HEK293 (cell line): ENCODE measurements at regions not wholly inside any gene's neighbourhood (a gene's known extent, or its start where the extent isn't known, plus 50 kb on each side); places are given as distances from the start of the nearest gene placed in this dataset.

ENCODE experiments used
- CTCF ChIA-PET: fragments of 350-600 bp; formaldehyde crosslinking; extraction: SDS; loops from one replicate; lab custom pipeline; 2021; ENCODE audit warnings: antibody characterized with exemption; lab: Yijun Ruan, JAX
- POLR2A ChIA-PET: fragments of 300-600 bp; formaldehyde crosslinking; extraction: SDS; loops from one replicate; lab custom pipeline; 2020; ENCODE audit warnings: antibody characterized with exemption, inconsistent platforms; lab: Yijun Ruan, JAX
- H3K27ac ChIP-seq: fragments of 200-500 bp; sonication (Bioruptor generic); 2 replicates; pipeline ENCODE4 v1.5.1; 2014; ENCODE audit warnings: low read depth, low read length, control low read depth, inconsistent platforms; ENCODE audit errors: extremely low read depth
- H3K36me3 ChIP-seq, 2 experiments: fragments of 200-500 bp in 1 of 2; sonication (Bioruptor generic) in 1 of 2; 1 replicate in 1 of 2; 2 replicates in 1 of 2; pipeline ENCODE4 v1.5.1; 2014 to 2017; ENCODE audit warnings: inconsistent platforms in 2 of 2, low read length in 2 of 2; ENCODE audit not compliant: control insufficient read depth in 2 of 2, insufficient read depth in 1 of 2
- H3K4me1 ChIP-seq: fragments of 200-500 bp; sonication (Bioruptor generic); 2 replicates; pipeline ENCODE4 v1.5.1; 2014; ENCODE audit warnings: mild to moderate bottlenecking, low read length, inconsistent platforms; ENCODE audit not compliant: control insufficient read depth, insufficient read depth
- H3K4me3 ChIP-seq: 2 replicates; pipeline ENCODE4 v1.5.1; 2011; ENCODE audit warnings: low read depth, mild to moderate bottlenecking, control low read depth, low read length, moderate library complexity
- H3K9me3 ChIP-seq: fragments of 200-500 bp; sonication (Bioruptor generic); 2 replicates; pipeline ENCODE4 v1.5.1; 2014; ENCODE audit warnings: low read depth, low read length, inconsistent platforms; ENCODE audit not compliant: control insufficient read depth, insufficient read depth
- KLF7 ChIP-seq: fragments of 450-650 bp; formaldehyde crosslinking; IDR thresholded peaks from 2 replicates; pipeline ENCODE4 v1.5.1; 2016; ENCODE audit warnings: missing biosample characterization, missing genetic modification characterization, borderline replicate concordance
- SALL2 ChIP-seq: fragments of 450-650 bp; formaldehyde crosslinking; IDR thresholded peaks from 2 replicates; pipeline ENCODE4 v1.5.0; 2017; ENCODE audit warnings: missing biosample characterization, mild to moderate bottlenecking, missing genetic modification characterization, borderline replicate concordance
- ZBTB21 ChIP-seq: fragments of 450-650 bp; formaldehyde crosslinking; IDR thresholded peaks from 2 replicates; pipeline ENCODE4 v1.5.1; 2017; ENCODE audit warnings: missing biosample characterization, missing genetic modification characterization
- ZNF24 ChIP-seq: fragments of 450-650 bp; formaldehyde crosslinking; IDR thresholded peaks from 2 replicates; pipeline ENCODE4 v1.5.1; 2016; ENCODE audit warnings: missing biosample characterization, missing genetic modification characterization
- ZNF555 ChIP-seq: fragments of 450-650 bp; formaldehyde crosslinking; conservative IDR thresholded peaks from 2 replicates; pipeline ENCODE4 v1.5.1; 2017; ENCODE audit warnings: missing biosample characterization, mild to moderate bottlenecking, missing genetic modification characterization, inconsistent platforms
- ZNF585B ChIP-seq: fragments of 450-650 bp; formaldehyde crosslinking; IDR thresholded peaks from 2 replicates; pipeline ENCODE4 v1.5.1; 2016; ENCODE audit warnings: missing biosample characterization, missing genetic modification characterization
- ZNF596 ChIP-seq: fragments of 450-650 bp; IDR thresholded peaks from 2 replicates; pipeline ENCODE4 v1.5.0; 2018; ENCODE audit warnings: missing biosample characterization, mild to moderate bottlenecking, missing genetic modification characterization, moderate library complexity
- ZNF629 ChIP-seq: fragments of 450-650 bp; formaldehyde crosslinking; IDR thresholded peaks from 2 replicates; pipeline ENCODE4 v1.5.1; 2017; ENCODE audit warnings: missing biosample characterization, missing genetic modification characterization
- ZNF660 ChIP-seq: fragments of 450-650 bp; IDR thresholded peaks from 2 replicates; pipeline ENCODE4 v1.5.1; 2018; ENCODE audit warnings: missing biosample characterization, mild to moderate bottlenecking, missing genetic modification characterization
- TF ChIP-seq, protein P1 (sequence below): fragments of 450-650 bp; formaldehyde crosslinking; IDR thresholded peaks from 2 replicates; pipeline ENCODE4 v1.5.1; 2017; ENCODE audit warnings: missing biosample characterization, missing genetic modification characterization
- TF ChIP-seq, protein P2 (sequence below): fragments of 450-650 bp; formaldehyde crosslinking; IDR thresholded peaks from 2 replicates; pipeline ENCODE4 v1.5.1; 2016; ENCODE audit warnings: missing biosample characterization, missing genetic modification characterization
- TF ChIP-seq, protein P3 (sequence below): fragments of 450-650 bp; formaldehyde crosslinking; IDR thresholded peaks from 2 replicates; pipeline ENCODE4 v1.5.1; 2016; ENCODE audit warnings: missing biosample characterization, missing genetic modification characterization
- TF ChIP-seq, protein P4 (sequence below): fragments of 450-650 bp; formaldehyde crosslinking; IDR thresholded peaks from 2 replicates; pipeline ENCODE4 v1.5.1; 2016; ENCODE audit warnings: missing biosample characterization, missing genetic modification characterization
- TF ChIP-seq, protein P5 (sequence below): IDR thresholded peaks from 2 replicates; pipeline ENCODE4 v1.6.1; 2011; ENCODE audit warnings: mild to moderate bottlenecking, low read depth, low read length, borderline replicate concordance
- TF ChIP-seq, protein P6 (sequence below): fragments of 450-650 bp; formaldehyde crosslinking; conservative IDR thresholded peaks from 2 replicates; pipeline ENCODE4 v1.5.1; 2016; ENCODE audit warnings: low read depth, missing biosample characterization, missing genetic modification characterization

DNA sequence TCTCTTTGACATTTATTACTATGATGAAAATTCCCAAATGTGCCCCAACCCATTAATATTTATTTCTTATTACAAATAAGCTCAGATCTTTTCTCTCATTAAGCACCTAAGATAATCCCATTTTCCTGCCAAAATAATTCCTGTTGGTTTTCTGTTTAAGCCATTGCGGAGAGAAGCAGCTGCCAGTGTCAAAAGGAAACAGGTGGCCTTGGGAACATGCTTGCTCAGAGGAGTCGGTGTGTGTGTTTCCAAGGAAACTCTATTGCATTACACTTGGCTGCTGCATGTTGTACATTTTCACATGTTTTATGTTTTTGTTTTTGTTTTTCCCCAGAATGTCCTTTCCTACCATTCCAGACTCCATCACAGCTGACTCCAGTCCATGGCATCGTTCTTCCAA, 56.4 kb downstream of the CD24 start:
- TF ChIP-seq ZNF24 (tag by site-specific recombination) (no peak), ZNF585B (tag by site-specific recombination) (no peak), KLF7 (tag by site-specific recombination) (no peak), ZNF555 (tag by site-specific recombination) (no peak)
- TF ChIP-seq, protein P1, sequence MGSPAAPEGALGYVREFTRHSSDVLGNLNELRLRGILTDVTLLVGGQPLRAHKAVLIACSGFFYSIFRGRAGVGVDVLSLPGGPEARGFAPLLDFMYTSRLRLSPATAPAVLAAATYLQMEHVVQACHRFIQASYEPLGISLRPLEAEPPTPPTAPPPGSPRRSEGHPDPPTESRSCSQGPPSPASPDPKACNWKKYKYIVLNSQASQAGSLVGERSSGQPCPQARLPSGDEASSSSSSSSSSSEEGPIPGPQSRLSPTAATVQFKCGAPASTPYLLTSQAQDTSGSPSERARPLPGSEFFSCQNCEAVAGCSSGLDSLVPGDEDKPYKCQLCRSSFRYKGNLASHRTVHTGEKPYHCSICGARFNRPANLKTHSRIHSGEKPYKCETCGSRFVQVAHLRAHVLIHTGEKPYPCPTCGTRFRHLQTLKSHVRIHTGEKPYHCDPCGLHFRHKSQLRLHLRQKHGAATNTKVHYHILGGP (tag by site-specific recombination) = no peak
- no peaks in the 10 kb centered on the region for H3K4me1 ChIP-seq
- no peak overlapping the region for H3K27ac ChIP-seq
- H3K9me3 ChIP-seq = no peaks in the 10 kb centered on the region
- ChIA-PET POLR2A (no interaction called here), CTCF (interaction anchor here (1.6 kb wide), 1 partner anchor 61 kb away, joined by 4 read pairs; no protein-coding TSS in a partner anchor)
- H3K36me3 ChIP-seq = no peaks in the 10 kb centered on the region
- no peak overlapping the region for H3K4me3 ChIP-seq

DNA sequence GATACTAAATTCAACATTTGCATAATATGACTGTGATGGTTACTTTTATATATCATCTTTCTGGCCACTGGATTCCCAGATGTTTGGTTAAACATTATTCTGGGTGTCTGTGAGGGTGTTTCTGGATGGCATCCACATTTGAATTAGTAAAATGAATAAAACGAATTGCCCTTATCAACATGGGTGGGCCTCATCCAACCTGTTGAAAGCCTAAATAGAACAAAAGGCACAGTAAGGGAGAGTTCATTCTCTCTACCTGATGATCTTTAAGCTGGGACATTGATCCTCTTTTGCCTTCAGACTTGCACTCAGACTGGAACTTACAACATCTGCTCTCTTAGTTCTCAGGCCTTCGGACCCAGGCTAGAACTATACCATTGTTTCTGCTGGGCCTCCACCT, 57.6 kb downstream of the CD24 start:
- no peaks in the 10 kb centered on the region for H3K36me3 ChIP-seq
- H3K9me3 ChIP-seq = no peaks in the 10 kb centered on the region
- ChIA-PET POLR2A (no interaction called here), CTCF (no interaction called here)
- H3K27ac ChIP-seq = no peak overlapping the region
- H3K4me1 ChIP-seq = no peaks in the 10 kb centered on the region
- TF ChIP-seq, protein P2, sequence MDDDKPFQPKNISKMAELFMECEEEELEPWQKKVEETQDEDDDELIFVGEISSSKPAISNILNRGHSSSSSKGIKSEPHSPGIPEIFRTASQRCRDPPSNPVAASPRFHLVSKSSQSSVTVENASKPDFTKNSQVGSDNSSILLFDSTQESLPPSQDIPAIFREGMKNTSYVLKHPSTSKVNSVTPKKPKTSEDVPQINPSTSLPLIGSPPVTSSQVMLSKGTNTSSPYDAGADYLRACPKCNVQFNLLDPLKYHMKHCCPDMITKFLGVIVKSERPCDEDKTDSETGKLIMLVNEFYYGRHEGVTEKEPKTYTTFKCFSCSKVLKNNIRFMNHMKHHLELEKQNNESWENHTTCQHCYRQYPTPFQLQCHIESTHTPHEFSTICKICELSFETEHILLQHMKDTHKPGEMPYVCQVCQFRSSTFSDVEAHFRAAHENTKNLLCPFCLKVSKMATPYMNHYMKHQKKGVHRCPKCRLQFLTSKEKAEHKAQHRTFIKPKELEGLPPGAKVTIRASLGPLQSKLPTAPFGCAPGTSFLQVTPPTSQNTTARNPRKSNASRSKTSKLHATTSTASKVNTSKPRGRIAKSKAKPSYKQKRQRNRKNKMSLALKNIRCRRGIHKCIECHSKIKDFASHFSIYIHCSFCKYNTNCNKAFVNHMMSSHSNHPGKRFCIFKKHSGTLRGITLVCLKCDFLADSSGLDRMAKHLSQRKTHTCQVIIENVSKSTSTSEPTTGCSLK (tag by site-specific recombination) = no peak
- no peak for TF ChIP-seq SALL2 (tag by site-specific recombination)
- TF ChIP-seq, protein P3, sequence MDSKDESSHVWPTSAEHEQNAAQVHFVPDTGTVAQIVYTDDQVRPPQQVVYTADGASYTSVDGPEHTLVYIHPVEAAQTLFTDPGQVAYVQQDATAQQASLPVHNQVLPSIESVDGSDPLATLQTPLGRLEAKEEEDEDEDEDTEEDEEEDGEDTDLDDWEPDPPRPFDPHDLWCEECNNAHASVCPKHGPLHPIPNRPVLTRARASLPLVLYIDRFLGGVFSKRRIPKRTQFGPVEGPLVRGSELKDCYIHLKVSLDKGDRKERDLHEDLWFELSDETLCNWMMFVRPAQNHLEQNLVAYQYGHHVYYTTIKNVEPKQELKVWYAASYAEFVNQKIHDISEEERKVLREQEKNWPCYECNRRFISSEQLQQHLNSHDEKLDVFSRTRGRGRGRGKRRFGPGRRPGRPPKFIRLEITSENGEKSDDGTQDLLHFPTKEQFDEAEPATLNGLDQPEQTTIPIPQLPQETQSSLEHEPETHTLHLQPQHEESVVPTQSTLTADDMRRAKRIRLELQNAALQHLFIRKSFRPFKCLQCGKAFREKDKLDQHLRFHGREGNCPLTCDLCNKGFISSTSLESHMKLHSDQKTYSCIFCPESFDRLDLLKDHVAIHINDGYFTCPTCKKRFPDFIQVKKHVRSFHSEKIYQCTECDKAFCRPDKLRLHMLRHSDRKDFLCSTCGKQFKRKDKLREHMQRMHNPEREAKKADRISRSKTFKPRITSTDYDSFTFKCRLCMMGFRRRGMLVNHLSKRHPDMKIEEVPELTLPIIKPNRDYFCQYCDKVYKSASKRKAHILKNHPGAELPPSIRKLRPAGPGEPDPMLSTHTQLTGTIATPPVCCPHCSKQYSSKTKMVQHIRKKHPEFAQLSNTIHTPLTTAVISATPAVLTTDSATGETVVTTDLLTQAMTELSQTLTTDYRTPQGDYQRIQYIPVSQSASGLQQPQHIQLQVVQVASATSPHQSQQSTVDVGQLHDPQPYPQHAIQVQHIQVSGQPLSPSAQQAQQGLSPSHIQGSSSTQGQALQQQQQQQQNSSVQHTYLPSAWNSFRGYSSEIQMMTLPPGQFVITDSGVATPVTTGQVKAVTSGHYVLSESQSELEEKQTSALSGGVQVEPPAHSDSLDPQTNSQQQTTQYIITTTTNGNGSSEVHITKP (tag by site-specific recombination) = no peak
- H3K4me3 ChIP-seq = no peak overlapping the region

DNA sequence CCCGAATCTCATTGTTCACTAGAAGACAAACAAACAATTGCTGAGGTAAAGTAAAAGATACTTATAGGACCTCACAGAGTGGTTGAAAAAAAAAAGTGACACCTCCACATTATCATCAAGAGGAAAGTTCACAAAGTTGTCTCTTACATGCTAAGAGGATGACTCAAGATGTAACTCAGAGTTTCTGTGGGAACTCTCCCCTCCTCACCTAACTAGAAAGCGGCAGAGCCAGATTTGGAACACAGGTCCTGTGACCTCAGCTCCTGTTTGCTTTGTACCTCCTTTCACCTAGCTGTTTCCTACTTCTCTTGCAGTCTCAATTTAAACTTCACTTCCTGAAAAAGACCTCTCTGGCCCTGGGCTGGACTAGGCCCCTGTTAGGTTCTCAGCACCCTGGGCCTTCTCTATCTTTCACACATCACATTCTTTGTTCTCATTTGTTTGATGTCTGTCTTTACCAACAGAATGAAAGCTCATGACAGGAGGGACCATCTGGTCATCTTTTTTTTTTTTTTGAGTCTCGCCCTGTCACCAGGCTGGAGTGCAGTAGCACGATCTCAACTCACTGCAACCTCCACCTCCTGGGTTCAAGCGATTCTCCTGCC, 60.8 kb downstream of the CD24 start:
- CTCF ChIA-PET = interaction anchor here (0.6 kb wide), 2 partner anchors 306 to 910 kb away, joined by 3 to 4 read pairs; no protein-coding TSS in a partner anchor
- Histone ChIP-seq H3K4me3 (no peak overlapping the region), H3K9me3 (no peaks in the 10 kb centered on the region), H3K4me1 (no peaks in the 10 kb centered on the region; the same call in 1 of the 2 replicates), H3K36me3 (no peaks in the 10 kb centered on the region), H3K27ac (no peak overlapping the region)
- POLR2A ChIA-PET = no interaction called here
- TF ChIP-seq ZBTB21 (tag by site-specific recombination) (no peak), ZNF629 (tag by site-specific recombination) (no peak), ZNF596 (tag by site-specific recombination) (no peak), ZNF24 (tag by site-specific recombination) (no peak), ZNF660 (tag by site-specific recombination) (no peak)
- TF ChIP-seq, protein P4, sequence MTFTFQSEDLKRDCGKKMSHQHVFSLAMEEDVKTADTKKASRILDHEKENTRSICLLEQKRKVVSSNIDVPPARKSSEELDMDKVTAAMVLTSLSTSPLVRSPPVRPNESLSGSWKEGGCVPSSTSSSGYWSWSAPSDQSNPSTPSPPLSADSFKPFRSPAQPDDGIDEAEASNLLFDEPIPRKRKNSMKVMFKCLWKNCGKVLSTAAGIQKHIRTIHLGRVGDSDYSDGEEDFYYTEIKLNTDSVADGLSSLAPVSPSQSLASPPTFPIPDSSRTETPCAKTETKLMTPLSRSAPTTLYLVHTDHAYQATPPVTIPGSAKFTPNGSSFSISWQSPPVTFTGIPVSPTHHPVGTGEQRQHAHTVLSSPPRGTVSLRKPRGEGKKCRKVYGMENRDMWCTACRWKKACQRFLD (tag by site-specific recombination) = no peak
- TF ChIP-seq, protein P5, sequence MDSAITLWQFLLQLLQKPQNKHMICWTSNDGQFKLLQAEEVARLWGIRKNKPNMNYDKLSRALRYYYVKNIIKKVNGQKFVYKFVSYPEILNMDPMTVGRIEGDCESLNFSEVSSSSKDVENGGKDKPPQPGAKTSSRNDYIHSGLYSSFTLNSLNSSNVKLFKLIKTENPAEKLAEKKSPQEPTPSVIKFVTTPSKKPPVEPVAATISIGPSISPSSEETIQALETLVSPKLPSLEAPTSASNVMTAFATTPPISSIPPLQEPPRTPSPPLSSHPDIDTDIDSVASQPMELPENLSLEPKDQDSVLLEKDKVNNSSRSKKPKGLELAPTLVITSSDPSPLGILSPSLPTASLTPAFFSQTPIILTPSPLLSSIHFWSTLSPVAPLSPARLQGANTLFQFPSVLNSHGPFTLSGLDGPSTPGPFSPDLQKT = no peak
- TF ChIP-seq, protein P6, sequence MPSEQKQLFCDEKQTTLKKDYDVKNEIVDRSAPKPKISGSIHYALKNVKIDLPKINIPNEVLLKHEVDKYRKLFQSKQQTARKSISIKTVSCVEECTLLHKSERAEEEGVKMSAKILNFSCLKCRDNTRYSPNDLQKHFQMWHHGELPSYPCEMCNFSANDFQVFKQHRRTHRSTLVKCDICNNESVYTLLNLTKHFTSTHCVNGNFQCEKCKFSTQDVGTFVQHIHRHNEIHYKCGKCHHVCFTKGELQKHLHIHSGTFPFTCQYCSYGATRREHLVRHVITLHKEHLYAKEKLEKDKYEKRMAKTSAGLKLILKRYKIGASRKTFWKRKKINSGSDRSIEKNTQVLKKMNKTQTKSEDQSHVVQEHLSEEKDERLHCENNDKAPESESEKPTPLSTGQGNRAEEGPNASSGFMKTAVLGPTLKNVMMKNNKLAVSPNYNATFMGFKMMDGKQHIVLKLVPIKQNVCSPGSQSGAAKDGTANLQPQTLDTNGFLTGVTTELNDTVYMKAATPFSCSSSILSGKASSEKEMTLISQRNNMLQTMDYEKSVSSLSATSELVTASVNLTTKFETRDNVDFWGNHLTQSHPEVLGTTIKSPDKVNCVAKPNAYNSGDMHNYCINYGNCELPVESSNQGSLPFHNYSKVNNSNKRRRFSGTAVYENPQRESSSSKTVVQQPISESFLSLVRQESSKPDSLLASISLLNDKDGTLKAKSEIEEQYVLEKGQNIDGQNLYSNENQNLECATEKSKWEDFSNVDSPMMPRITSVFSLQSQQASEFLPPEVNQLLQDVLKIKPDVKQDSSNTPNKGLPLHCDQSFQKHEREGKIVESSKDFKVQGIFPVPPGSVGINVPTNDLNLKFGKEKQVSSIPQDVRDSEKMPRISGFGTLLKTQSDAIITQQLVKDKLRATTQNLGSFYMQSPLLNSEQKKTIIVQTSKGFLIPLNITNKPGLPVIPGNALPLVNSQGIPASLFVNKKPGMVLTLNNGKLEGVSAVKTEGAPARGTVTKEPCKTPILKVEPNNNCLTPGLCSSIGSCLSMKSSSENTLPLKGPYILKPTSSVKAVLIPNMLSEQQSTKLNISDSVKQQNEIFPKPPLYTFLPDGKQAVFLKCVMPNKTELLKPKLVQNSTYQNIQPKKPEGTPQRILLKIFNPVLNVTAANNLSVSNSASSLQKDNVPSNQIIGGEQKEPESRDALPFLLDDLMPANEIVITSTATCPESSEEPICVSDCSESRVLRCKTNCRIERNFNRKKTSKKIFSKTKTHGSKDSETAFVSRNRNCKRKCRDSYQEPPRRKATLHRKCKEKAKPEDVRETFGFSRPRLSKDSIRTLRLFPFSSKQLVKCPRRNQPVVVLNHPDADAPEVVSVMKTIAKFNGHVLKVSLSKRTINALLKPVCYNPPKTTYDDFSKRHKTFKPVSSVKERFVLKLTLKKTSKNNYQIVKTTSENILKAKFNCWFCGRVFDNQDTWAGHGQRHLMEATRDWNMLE (tag by site-specific recombination) = no peak
